ENCODE measurements at regions not wholly inside any gene's neighbourhood (a gene's known extent, or its start where the extent isn't known, plus 50 kb on each side); places are given as distances from the start of the nearest gene placed in this dataset.

- H3K27me3 Mint-ChIP-seq: no peaks in the 10 kb centered on the region
- DNase-seq (ENCODE audit: low spot score in 2 of 2): no peak
These were observed 222.6 kb upstream of the NECTIN3 start for GRCh38 chr3:110849064-110849463.

GRCh38 chr3:110851736-110852135 is 219.9 kb upstream of the NECTIN3 start:
- H3K27ac Mint-ChIP-seq (ENCODE audit: low read depth): no peak overlapping the region
- ATAC-seq (replicated peaks; ENCODE audit: extremely low read depth, poor library complexity, severe bottlenecking): no peak
- no peak for DNase-seq (ENCODE audit: low spot score in 2 of 2)
- no peaks in the 10 kb centered on the region for H3K4me1 Mint-ChIP-seq
- H3K36me3 Mint-ChIP-seq (ENCODE audit: insufficient read depth): peaks cover 1% of the 10 kb centered on the region
- no peak overlapping the region for H3K4me3 Mint-ChIP-seq
- no peaks in the 10 kb centered on the region for H3K27me3 Mint-ChIP-seq
- H3K9me3 Mint-ChIP-seq: no peaks in the 10 kb centered on the region

More at GRCh38 chr3:110849064-110849463, 222.6 kb upstream of the NECTIN3 start:
- H3K36me3 Mint-ChIP-seq (ENCODE audit: insufficient read depth): peaks cover 3% of the 10 kb centered on the region
- H3K4me3 Mint-ChIP-seq: no peak overlapping the region
- no peaks in the 10 kb centered on the region for H3K9me3 Mint-ChIP-seq
- no peak for ATAC-seq (replicated peaks; ENCODE audit: extremely low read depth, poor library complexity, severe bottlenecking)
- H3K4me1 Mint-ChIP-seq: no peaks in the 10 kb centered on the region
- H3K27ac Mint-ChIP-seq (ENCODE audit: low read depth): no peak overlapping the region

- H3K4me3 Mint-ChIP-seq: no peak overlapping the region
- H3K4me1 Mint-ChIP-seq: no peaks in the 10 kb centered on the region
- no peak overlapping the region for H3K27ac Mint-ChIP-seq (ENCODE audit: low read depth)
- H3K27me3 Mint-ChIP-seq: no peaks in the 10 kb centered on the region
- no peaks in the 10 kb centered on the region for H3K9me3 Mint-ChIP-seq
- ATAC-seq (replicated peaks; ENCODE audit: extremely low read depth, poor library complexity, severe bottlenecking): no peak
- no peak for DNase-seq (ENCODE audit: low spot score in 2 of 2)
- peaks cover 1% of the 10 kb centered on the region for H3K36me3 Mint-ChIP-seq (ENCODE audit: insufficient read depth)
These were observed 216.4 kb upstream of the NECTIN3 start for GRCh38 chr3:110855207-110855606.

- ATAC-seq (replicated peaks; ENCODE audit: extremely low read depth, poor library complexity, severe bottlenecking): no peak
- Mint-ChIP-seq H3K27me3 (no peaks in the 10 kb centered on the region), H3K27ac (ENCODE audit: low read depth) (no peak overlapping the region), H3K9me3 (no peaks in the 10 kb centered on the region), H3K4me1 (no peaks in the 10 kb centered on the region), H3K4me3 (no peak overlapping the region), H3K36me3 (ENCODE audit: insufficient read depth) (peaks cover 1% of the 10 kb centered on the region)
- DNase-seq (ENCODE audit: low spot score in 2 of 2): no peak
These were observed 214.7 kb upstream of the NECTIN3 start for GRCh38 chr3:110856916-110857315.

- Mint-ChIP-seq H3K4me3 (no peak overlapping the region), H3K9me3 (no peaks in the 10 kb centered on the region), H3K36me3 (ENCODE audit: insufficient read depth) (no peaks in the 10 kb centered on the region), H3K4me1 (no peaks in the 10 kb centered on the region), H3K27ac (ENCODE audit: low read depth) (no peak overlapping the region), H3K27me3 (no peaks in the 10 kb centered on the region)
- no peak for ATAC-seq (replicated peaks; ENCODE audit: extremely low read depth, poor library complexity, severe bottlenecking)
- no peak for DNase-seq (ENCODE audit: low spot score in 2 of 2)
These were observed 213.1 kb upstream of the NECTIN3 start for GRCh38 chr3:110858549-110858948.

GRCh38 chr3:110859336-110859735 is 212.3 kb upstream of the NECTIN3 start:
- Mint-ChIP-seq H3K27me3 (no peaks in the 10 kb centered on the region), H3K4me1 (no peaks in the 10 kb centered on the region), H3K9me3 (no peaks in the 10 kb centered on the region), H3K27ac (ENCODE audit: low read depth) (no peak overlapping the region), H3K4me3 (no peak overlapping the region), H3K36me3 (ENCODE audit: insufficient read depth) (no peaks in the 10 kb centered on the region)
- ATAC-seq (replicated peaks; ENCODE audit: extremely low read depth, poor library complexity, severe bottlenecking) (no peak), DNase-seq (ENCODE audit: low spot score in 2 of 2) (no peak)

GRCh38 chr3:110859993-110860392 is 211.6 kb upstream of the NECTIN3 start:
- H3K4me3 Mint-ChIP-seq: no peak overlapping the region
- no peak overlapping the region for H3K27ac Mint-ChIP-seq (ENCODE audit: low read depth)
- H3K36me3 Mint-ChIP-seq (ENCODE audit: insufficient read depth): no peaks in the 10 kb centered on the region
- H3K27me3 Mint-ChIP-seq: no peaks in the 10 kb centered on the region
- no peaks in the 10 kb centered on the region for H3K4me1 Mint-ChIP-seq
- DNase-seq (ENCODE audit: low spot score in 2 of 2): no peak
- ATAC-seq (replicated peaks; ENCODE audit: extremely low read depth, poor library complexity, severe bottlenecking): no peak
- H3K9me3 Mint-ChIP-seq: no peaks in the 10 kb centered on the region

GRCh38 chr3:110865934-110866333 is 205.7 kb upstream of the NECTIN3 start:
- DNase-seq (ENCODE audit: low spot score in 2 of 2): no peak
- Mint-ChIP-seq H3K4me1 (no peaks in the 10 kb centered on the region), H3K4me3 (no peak overlapping the region), H3K36me3 (ENCODE audit: insufficient read depth) (no peaks in the 10 kb centered on the region), H3K27ac (ENCODE audit: low read depth) (no peak overlapping the region), H3K27me3 (no peaks in the 10 kb centered on the region), H3K9me3 (no peaks in the 10 kb centered on the region)
- ATAC-seq (replicated peaks; ENCODE audit: extremely low read depth, poor library complexity, severe bottlenecking): no peak

- no peaks in the 10 kb centered on the region for H3K36me3 Mint-ChIP-seq (ENCODE audit: insufficient read depth)
- DNase-seq (ENCODE audit: low spot score in 2 of 2) (no peak), ATAC-seq (replicated peaks; ENCODE audit: extremely low read depth, poor library complexity, severe bottlenecking) (no peak)
- H3K4me3 Mint-ChIP-seq: no peak overlapping the region
- H3K4me1 Mint-ChIP-seq: no peaks in the 10 kb centered on the region
- no peak overlapping the region for H3K27ac Mint-ChIP-seq (ENCODE audit: low read depth)
- H3K9me3 Mint-ChIP-seq: no peaks in the 10 kb centered on the region
- H3K27me3 Mint-ChIP-seq: no peaks in the 10 kb centered on the region
These were observed 203.5 kb upstream of the NECTIN3 start for GRCh38 chr3:110868106-110868505.

GRCh38 chr3:110869736-110870135 is 201.9 kb upstream of the NECTIN3 start:
- peaks cover 9% of the 10 kb centered on the region for H3K9me3 Mint-ChIP-seq
- no peaks in the 10 kb centered on the region for H3K4me1 Mint-ChIP-seq
- ATAC-seq (replicated peaks; ENCODE audit: extremely low read depth, poor library complexity, severe bottlenecking) (no peak), DNase-seq (ENCODE audit: low spot score in 2 of 2) (no peak)
- H3K4me3 Mint-ChIP-seq: no peak overlapping the region
- no peak overlapping the region for H3K27ac Mint-ChIP-seq (ENCODE audit: low read depth)
- H3K36me3 Mint-ChIP-seq (ENCODE audit: insufficient read depth): no peaks in the 10 kb centered on the region
- peaks cover 12% of the 10 kb centered on the region for H3K27me3 Mint-ChIP-seq

- Mint-ChIP-seq H3K27me3 (peaks cover 12% of the 10 kb centered on the region), H3K27ac (ENCODE audit: low read depth) (no peak overlapping the region), H3K4me3 (no peak overlapping the region), H3K36me3 (ENCODE audit: insufficient read depth) (no peaks in the 10 kb centered on the region), H3K4me1 (no peaks in the 10 kb centered on the region), H3K9me3 (peaks cover 10% of the 10 kb centered on the region)
- ATAC-seq (replicated peaks; ENCODE audit: extremely low read depth, poor library complexity, severe bottlenecking) (no peak), DNase-seq (ENCODE audit: low spot score in 2 of 2) (no peak)
These were observed 199.7 kb upstream of the NECTIN3 start for GRCh38 chr3:110871869-110872268.

- Mint-ChIP-seq H3K4me3 (no peak overlapping the region), H3K36me3 (ENCODE audit: insufficient read depth) (no peaks in the 10 kb centered on the region), H3K4me1 (no peaks in the 10 kb centered on the region), H3K27ac (ENCODE audit: low read depth) (no peak overlapping the region), H3K27me3 (peaks cover 11% of the 10 kb centered on the region), H3K9me3 (peaks cover 10% of the 10 kb centered on the region)
- DNase-seq (ENCODE audit: low spot score in 2 of 2) (no peak), ATAC-seq (replicated peaks; ENCODE audit: extremely low read depth, poor library complexity, severe bottlenecking) (no peak)
These were observed 192.9 kb upstream of the NECTIN3 start for GRCh38 chr3:110878692-110879091.

- no peak overlapping the region for H3K4me3 Mint-ChIP-seq
- H3K27ac Mint-ChIP-seq (ENCODE audit: low read depth): no peak overlapping the region
- no peaks in the 10 kb centered on the region for H3K27me3 Mint-ChIP-seq
- no peaks in the 10 kb centered on the region for H3K4me1 Mint-ChIP-seq
- H3K9me3 Mint-ChIP-seq: no peaks in the 10 kb centered on the region
- H3K36me3 Mint-ChIP-seq (ENCODE audit: insufficient read depth): no peaks in the 10 kb centered on the region
- DNase-seq (ENCODE audit: low spot score in 2 of 2) (no peak), ATAC-seq (replicated peaks; ENCODE audit: extremely low read depth, poor library complexity, severe bottlenecking) (peak; percentile 28)
These were observed 190.5 kb upstream of the NECTIN3 start for GRCh38 chr3:110881069-110881468.

All from central memory CD8-positive, alpha-beta T cell (primary cell).